Erythroblast (primary cell): ENCODE measurements at regions not wholly inside any gene's neighbourhood (a gene's known extent, or its start where the extent isn't known, plus 50 kb on each side); places are given as distances from the start of the nearest gene placed in this dataset.

Experiments used
- GATA1 ChIP-seq: IDR thresholded peaks from 2 replicates; pipeline ENCODE4 v1.6.1; 2011; ENCODE audit warnings: low read depth, mild to moderate bottlenecking, control low read depth, low read length, moderate library complexity
- POLR2A ChIP-seq: IDR thresholded peaks from 2 replicates; pipeline ENCODE4 v1.6.1; 2011; ENCODE audit warnings: mild to moderate bottlenecking, low read length

DNA sequence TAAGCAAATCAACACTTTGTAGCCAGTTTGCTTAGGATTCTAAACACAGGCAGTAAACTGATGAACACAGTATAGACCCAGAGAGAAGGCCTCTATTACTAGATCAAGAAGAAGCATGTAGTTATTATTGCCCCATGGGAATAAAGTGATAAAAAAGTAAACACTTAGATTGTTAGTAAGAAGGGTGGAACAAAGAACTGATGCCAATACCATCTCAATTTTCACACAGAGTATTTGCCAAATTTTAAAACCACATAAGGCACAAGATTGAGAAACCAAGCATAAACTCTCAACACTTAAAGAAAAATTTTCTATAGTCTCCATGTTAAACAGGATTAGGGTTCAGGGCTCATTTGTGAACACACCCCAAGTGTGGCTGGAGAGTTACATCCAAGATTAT is 77.0 kb upstream of the SYT1 start:
- TF ChIP-seq POLR2A, result no peak
- no peak for TF ChIP-seq GATA1
